ENCODE measurements at regions not wholly inside any gene's neighbourhood (a gene's known extent, or its start where the extent isn't known, plus 50 kb on each side); places are given as distances from the start of the nearest gene placed in this dataset.
"Not testable (repeated sequence)": the region's sequence is repeated elsewhere in the genome, so short reads cannot be mapped to it uniquely, and the experiment has no call there.

GRCh38 chr13:58706421-58706820, 1074.9 kb downstream of the PCDH17 start:
- Mint-ChIP-seq H3K27ac (ENCODE audit: unreplicated experiment) (no peak overlapping the region), H3K4me3 (ENCODE audit: unreplicated experiment) (no peak overlapping the region), H3K36me3 (ENCODE audit: low read depth) (no peaks in the 10 kb centered on the region), H3K9me3 (ENCODE audit: low read depth) (peaks cover 15% of the 10 kb centered on the region), H3K4me1 (ENCODE audit: low read depth) (no peaks in the 10 kb centered on the region), H3K27me3 (ENCODE audit: low read depth) (no peaks in the 10 kb centered on the region)
- DNase-seq (ENCODE audit: low spot score), result no peak
- no peak for TF ChIP-seq CTCF (IDR thresholded peaks at IDR 0.05)

GRCh38 chr13:58712191-58712590, 1080.6 kb downstream of the PCDH17 start:
- no peak overlapping the region for H3K4me3 Mint-ChIP-seq (ENCODE audit: unreplicated experiment)
- H3K9me3 Mint-ChIP-seq (ENCODE audit: low read depth), result peaks cover 15% of the 10 kb centered on the region
- H3K27me3 Mint-ChIP-seq (ENCODE audit: low read depth), result no peaks in the 10 kb centered on the region
- no peaks in the 10 kb centered on the region for H3K36me3 Mint-ChIP-seq (ENCODE audit: low read depth)
- H3K27ac Mint-ChIP-seq (ENCODE audit: unreplicated experiment), result no peak overlapping the region
- DNase-seq (ENCODE audit: low spot score), result no peak
- TF ChIP-seq CTCF (IDR thresholded peaks at IDR 0.05), result peak; percentile 31
- no peaks in the 10 kb centered on the region for H3K4me1 Mint-ChIP-seq (ENCODE audit: low read depth)

- H3K36me3 Mint-ChIP-seq (ENCODE audit: low read depth), result not testable (repeated sequence)
Observed at GRCh38 chr13:58714016-58714415, 1082.5 kb downstream of the PCDH17 start.

GRCh38 chr13:58721273-58721672, 1089.7 kb downstream of the PCDH17 start:
- no peaks in the 10 kb centered on the region for H3K36me3 Mint-ChIP-seq (ENCODE audit: low read depth)
- no peak for DNase-seq (ENCODE audit: low spot score)
- no peaks in the 10 kb centered on the region for H3K27me3 Mint-ChIP-seq (ENCODE audit: low read depth)
- no peaks in the 10 kb centered on the region for H3K9me3 Mint-ChIP-seq (ENCODE audit: low read depth)
- H3K4me3 Mint-ChIP-seq (ENCODE audit: unreplicated experiment), result no peak overlapping the region
- H3K4me1 Mint-ChIP-seq (ENCODE audit: low read depth), result no peaks in the 10 kb centered on the region
- TF ChIP-seq CTCF (IDR thresholded peaks at IDR 0.05), result no peak
- no peak overlapping the region for H3K27ac Mint-ChIP-seq (ENCODE audit: unreplicated experiment)

More at GRCh38 chr13:58714016-58714415, 1082.5 kb downstream of the PCDH17 start:
- H3K4me1 Mint-ChIP-seq (ENCODE audit: low read depth); DNase-seq (ENCODE audit: low spot score); H3K27ac Mint-ChIP-seq (ENCODE audit: unreplicated experiment); H3K27me3 Mint-ChIP-seq (ENCODE audit: low read depth); H3K4me3 Mint-ChIP-seq (ENCODE audit: unreplicated experiment): not testable (repeated sequence)
- peaks cover 14% of the 10 kb centered on the region for H3K9me3 Mint-ChIP-seq (ENCODE audit: low read depth)

GRCh38 chr13:58728126-58728525, 1096.6 kb downstream of the PCDH17 start:
- no peak for DNase-seq (ENCODE audit: low spot score)
- no peaks in the 10 kb centered on the region for H3K36me3 Mint-ChIP-seq (ENCODE audit: low read depth)
- no peaks in the 10 kb centered on the region for H3K9me3 Mint-ChIP-seq (ENCODE audit: low read depth)
- no peak for TF ChIP-seq CTCF (IDR thresholded peaks at IDR 0.05)
- H3K4me1 Mint-ChIP-seq (ENCODE audit: low read depth), result no peaks in the 10 kb centered on the region
- no peak overlapping the region for H3K4me3 Mint-ChIP-seq (ENCODE audit: unreplicated experiment)
- no peaks in the 10 kb centered on the region for H3K27me3 Mint-ChIP-seq (ENCODE audit: low read depth)
- H3K27ac Mint-ChIP-seq (ENCODE audit: unreplicated experiment), result no peak overlapping the region

GRCh38 chr13:58729361-58729760, 1097.8 kb downstream of the PCDH17 start:
- no peak overlapping the region for H3K27ac Mint-ChIP-seq (ENCODE audit: unreplicated experiment)
- no peaks in the 10 kb centered on the region for H3K4me1 Mint-ChIP-seq (ENCODE audit: low read depth)
- no peaks in the 10 kb centered on the region for H3K9me3 Mint-ChIP-seq (ENCODE audit: low read depth)
- no peak for DNase-seq (ENCODE audit: low spot score)
- H3K27me3 Mint-ChIP-seq (ENCODE audit: low read depth), result no peaks in the 10 kb centered on the region
- H3K36me3 Mint-ChIP-seq (ENCODE audit: low read depth), result no peaks in the 10 kb centered on the region
- TF ChIP-seq CTCF (IDR thresholded peaks at IDR 0.05), result no peak
- no peak overlapping the region for H3K4me3 Mint-ChIP-seq (ENCODE audit: unreplicated experiment)
